Prostate gland (tissue), 2 donors: ENCODE measurements at regions not wholly inside any gene's neighbourhood (a gene's known extent, or its start where the extent isn't known, plus 50 kb on each side); places are given as distances from the start of the nearest gene placed in this dataset.

Experiments
- CTCF ChIP-seq, 4 experiments: fragments of 200-600 bp in 2 of 4; fragments of 450-650 bp in 2 of 4; sonication (generic) in 2 of 4; IDR thresholded peaks; 1 replicate in 3 of 4; 2 replicates in 1 of 4; pipeline ENCODE4 v1.5.1; 2016 to 2019; ENCODE audit warnings: antibody characterized with exemption in 4 of 4, mild to moderate bottlenecking in 2 of 4, moderate library complexity in 2 of 4
- POLR2A ChIP-seq: fragments of 450-650 bp; IDR thresholded peaks from one replicate; pipeline ENCODE4 v1.6.1; 2016; ENCODE audit warnings: antibody characterized with exemption, mild to moderate bottlenecking

GRCh38 chr17:72447251-72447640, 326.4 kb downstream of the SOX9 start:
- no peak for TF ChIP-seq CTCF (IDR thresholded peaks at IDR 0.05)
- no peak for TF ChIP-seq POLR2A
